Tibial artery (tissue), 4 donors: ENCODE measurements at regions not wholly inside any gene's neighbourhood (a gene's known extent, or its start where the extent isn't known, plus 50 kb on each side); places are given as distances from the start of the nearest gene placed in this dataset.

Experiments used
- DNase-seq, 2 donors: peaks; one replicate each; pipeline ENCODE4 v3.0.0-alpha.2; 2019
- H3K27ac ChIP-seq, 2 donors: fragments of 200-600 bp; sonication (generic) in 1 of 2; 1 replicate in 1 of 2; 2 replicates in 1 of 2; pipeline ENCODE4 v1.5.1; 2018 to 2019; ENCODE audit warnings: mild to moderate bottlenecking in 1 of 2
- H3K27me3 ChIP-seq, 2 donors: fragments of 200-600 bp; sonication (generic) in 1 of 2; one replicate each; pipeline versions ENCODE4 v1.5.1 to v1.6.0; 2016 to 2019
- H3K36me3 ChIP-seq, 3 donors: fragments of 200-600 bp; sonication (generic) in 2 of 3; one replicate each; pipeline ENCODE4 v1.5.1; 2016 to 2019; ENCODE audit warnings: mild to moderate bottlenecking in 2 of 3
- H3K4me1 ChIP-seq, 4 donors: fragments of 200-600 bp; sonication (generic) in 2 of 4; 1 replicate in 3 of 4; 2 replicates in 1 of 4; pipeline ENCODE4 v1.5.1; 2016 to 2019
- H3K4me3 ChIP-seq, 2 donors: fragments of 200-600 bp; sonication (generic) in 1 of 2; 1 replicate in 1 of 2; 2 replicates in 1 of 2; pipeline ENCODE4 v1.5.1; 2018 to 2019; ENCODE audit warnings: mild to moderate bottlenecking in 2 of 2
- H3K9me3 ChIP-seq, 3 donors: fragments of 200-600 bp; sonication (generic) in 1 of 3; one replicate each; pipeline ENCODE4 v1.5.1; 2016 to 2019
- CTCF ChIP-seq, 2 experiments: fragments of 200-600 bp in 1 of 2; fragments of 450-650 bp in 1 of 2; IDR thresholded peaks; one replicate each; pipeline ENCODE4 v1.5.1; 2017 to 2019; ENCODE audit warnings: antibody characterized with exemption in 2 of 2, mild to moderate bottlenecking in 1 of 2, moderate library complexity in 1 of 2
- intact Hi-C: fragments of 100-400 bp; cut with DNase I; formaldehyde crosslinking; loops from one replicate; pipeline ENCODE4 v1.15.0; 2023; ENCODE audit warnings: low total_unique reads

GRCh38 chr7:142440219-142440905, 182.5 kb upstream of the PRSS58 start:
- H3K36me3 ChIP-seq: no peaks in the 10 kb centered on the region
- intact Hi-C loops: no loop called here
- H3K9me3 ChIP-seq: no peaks in the 10 kb centered on the region
- no peaks in the 10 kb centered on the region for H3K4me1 ChIP-seq
- H3K27ac ChIP-seq: no peak overlapping the region
- no peak overlapping the region for H3K4me3 ChIP-seq
- H3K27me3 ChIP-seq: peaks cover 0 to 7% of the 10 kb centered on the region in 2 donors
- TF ChIP-seq CTCF (IDR thresholded peaks at IDR 0.05): no peak
- no peak for DNase-seq

- intact Hi-C loops: no loop called here
- no peak for TF ChIP-seq CTCF (IDR thresholded peaks at IDR 0.05)
- H3K9me3 ChIP-seq: no peaks in the 10 kb centered on the region
- H3K36me3 ChIP-seq: no peaks in the 10 kb centered on the region
- H3K27me3 ChIP-seq: peaks cover 0 to under 1% of the 10 kb centered on the region in 2 donors
- no peak overlapping the region for H3K27ac ChIP-seq
- no peaks in the 10 kb centered on the region for H3K4me1 ChIP-seq
- no peak overlapping the region for H3K4me3 ChIP-seq
- DNase-seq: no peak
Measured at GRCh38 chr7:142439739-142440138, 181.9 kb upstream of the PRSS58 start.

DNA sequence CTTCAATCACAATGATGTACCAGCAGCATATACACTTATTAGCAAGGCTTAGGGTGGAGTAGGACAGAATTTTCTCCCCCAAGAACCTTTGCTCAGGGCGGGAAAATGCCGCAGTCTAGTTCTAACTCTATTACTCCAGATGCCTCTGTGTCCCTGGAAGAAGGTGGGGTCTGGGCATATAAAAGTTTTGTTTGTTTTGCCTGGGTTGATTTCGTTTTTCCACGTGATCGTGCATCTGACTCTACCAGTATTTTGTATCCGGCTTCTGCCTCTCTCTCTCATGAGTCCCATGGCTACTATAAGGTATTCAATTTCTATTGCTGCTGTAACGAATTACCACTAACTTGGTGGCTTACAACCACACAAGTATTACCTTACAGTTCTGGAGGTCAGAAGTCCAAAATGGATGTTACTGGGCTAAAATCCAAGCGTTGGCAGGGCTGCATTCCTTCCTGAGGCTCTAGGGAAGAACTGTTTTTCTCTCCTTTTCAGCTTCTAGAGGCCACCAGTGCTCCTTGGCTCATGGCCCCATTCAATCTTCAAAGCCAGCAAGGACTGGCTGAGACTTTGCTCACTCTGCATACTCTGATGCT, 181.2 kb upstream of the PRSS58 start:
- no peaks in the 10 kb centered on the region for H3K27me3 ChIP-seq
- no peak overlapping the region for H3K27ac ChIP-seq
- intact Hi-C loops: no loop called here
- H3K36me3 ChIP-seq: no peaks in the 10 kb centered on the region
- no peaks in the 10 kb centered on the region for H3K4me1 ChIP-seq
- DNase-seq: no peak
- no peak overlapping the region for H3K4me3 ChIP-seq
- TF ChIP-seq CTCF (IDR thresholded peaks at IDR 0.05): no peak
- no peaks in the 10 kb centered on the region for H3K9me3 ChIP-seq

DNA sequence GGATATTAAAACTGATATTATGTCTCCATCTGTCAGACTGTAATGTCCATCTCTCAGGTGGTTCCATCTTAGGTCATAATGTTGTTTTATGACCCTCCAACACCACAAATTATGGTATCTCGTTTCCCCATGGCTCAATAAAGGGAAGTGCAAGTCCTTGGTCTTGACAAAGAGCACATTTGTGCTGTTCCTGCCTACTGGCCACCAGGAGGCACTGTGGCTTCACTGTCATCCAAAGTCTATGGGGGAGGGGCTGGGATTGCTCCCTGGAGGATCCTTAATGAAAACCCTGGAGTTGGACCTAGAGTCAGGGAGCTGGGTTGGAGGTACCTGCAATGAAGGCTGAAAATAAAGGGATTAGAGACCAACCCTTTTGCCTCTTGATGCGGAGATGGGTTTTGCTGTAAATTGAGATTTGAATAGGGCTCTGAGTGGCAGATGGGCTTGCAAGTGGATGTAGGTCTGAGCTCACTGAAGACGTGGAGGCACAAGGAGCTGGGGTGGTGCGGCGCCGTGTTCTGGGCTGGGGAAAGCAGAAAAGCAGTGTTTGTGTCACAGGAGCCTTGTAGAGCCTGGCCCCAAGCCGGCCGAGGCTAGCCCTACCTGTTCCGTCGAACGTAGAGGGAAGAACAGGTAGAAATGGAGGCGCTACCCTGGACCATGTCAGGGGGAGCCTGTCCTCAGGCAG, 180.5 kb upstream of the PRSS58 start:
- no peak for DNase-seq
- Histone ChIP-seq H3K9me3 (no peaks in the 10 kb centered on the region), H3K4me1 (no peaks in the 10 kb centered on the region), H3K27me3 (no peaks in the 10 kb centered on the region), H3K36me3 (no peaks in the 10 kb centered on the region), H3K4me3 (no peak overlapping the region), H3K27ac (no peak overlapping the region)
- intact Hi-C loops: no loop called here
- no peak for TF ChIP-seq CTCF (IDR thresholded peaks at IDR 0.05)

- intact Hi-C loops: no loop called here
- Histone ChIP-seq H3K4me1 (no peaks in the 10 kb centered on the region), H3K9me3 (no peaks in the 10 kb centered on the region), H3K4me3 (no peak overlapping the region), H3K27ac (no peak overlapping the region), H3K27me3 (no peaks in the 10 kb centered on the region), H3K36me3 (no peaks in the 10 kb centered on the region)
- no peak for TF ChIP-seq CTCF (IDR thresholded peaks at IDR 0.05)
- no peak for DNase-seq
Measured at GRCh38 chr7:142437741-142438140, 179.9 kb upstream of the PRSS58 start.
